OCI-LY1 (cell line): ENCODE measurements at regions not wholly inside any gene's neighbourhood (a gene's known extent, or its start where the extent isn't known, plus 50 kb on each side); places are given as distances from the start of the nearest gene placed in this dataset.

Experiments
- H2AFZ ChIP-seq: fragments of 200-600 bp; sonication (generic), shearing (Covaris generic); 2 replicates; pipeline ENCODE4 v1.6.0; 2014; ENCODE audit warnings: antibody characterized with exemption, mild to moderate bottlenecking, low read length
- H3F3A ChIP-seq: fragments of 200-600 bp; sonication (generic), shearing (Covaris generic); 2 replicates; pipeline ENCODE4 v1.6.0; 2014; ENCODE audit warnings: mild to moderate bottlenecking, antibody characterized with exemption, low read length, moderate library complexity; ENCODE audit not compliant: insufficient read depth
- H3K27ac ChIP-seq: fragments of 200-600 bp; sonication (generic); 2 replicates; pipeline ENCODE4 v1.5.1; 2014; ENCODE audit warnings: low read length, mixed run types, mild to moderate bottlenecking, low read depth; ENCODE audit not compliant: poor library complexity, severe bottlenecking
- H3K27me3 ChIP-seq: fragments of 200-600 bp; sonication (generic); 2 replicates; pipeline ENCODE4 v1.6.0; 2014; ENCODE audit warnings: antibody characterized with exemption, mild to moderate bottlenecking, low read length, moderate library complexity; ENCODE audit not compliant: insufficient read depth
- H3K36me3 ChIP-seq: fragments of 200-600 bp; sonication (generic); 2 replicates; pipeline ENCODE4 v1.6.1; 2014; ENCODE audit warnings: mild to moderate bottlenecking, antibody characterized with exemption, low read length, moderate library complexity, mixed read lengths; ENCODE audit not compliant: insufficient read depth
- H3K4me1 ChIP-seq: fragments of 200-600 bp; sonication (generic); 2 replicates; pipeline ENCODE4 v1.5.1; 2014; ENCODE audit warnings: mild to moderate bottlenecking, low read length, moderate library complexity; ENCODE audit not compliant: insufficient read depth, severe bottlenecking
- H3K4me2 ChIP-seq: fragments of 200-600 bp; sonication (generic), shearing (Covaris generic); 2 replicates; pipeline ENCODE4 v1.6.1; 2014; ENCODE audit warnings: low read length
- H3K4me3 ChIP-seq: fragments of 200-600 bp; sonication (generic); 2 replicates; pipeline ENCODE4 v1.5.1; 2014; ENCODE audit warnings: low read length, low read depth, mild to moderate bottlenecking, mixed read lengths; ENCODE audit not compliant: poor library complexity, severe bottlenecking
- H3K79me2 ChIP-seq: fragments of 200-600 bp; shearing (Covaris generic); 2 replicates; pipeline ENCODE4 v1.6.1; 2016; ENCODE audit warnings: mixed run types, low read length, mixed read lengths; ENCODE audit not compliant: insufficient read depth
- H3K9ac ChIP-seq: fragments of 200-600 bp; sonication (generic), shearing (Covaris generic); 2 replicates; pipeline ENCODE4 v1.6.1; 2014; ENCODE audit warnings: mild to moderate bottlenecking, low read length, mixed read lengths
- H3K9me2 ChIP-seq: fragments of 200-600 bp; sonication (generic), shearing (Covaris generic); 2 replicates; pipeline ENCODE4 v1.6.1; 2014; ENCODE audit warnings: low read depth, mild to moderate bottlenecking, low read length, mixed read lengths
- H3K9me3 ChIP-seq: fragments of 200-600 bp; shearing (Covaris generic); 2 replicates; pipeline ENCODE4 v1.6.1; 2014; ENCODE audit warnings: low read length, mixed read lengths
- H4K20me1 ChIP-seq: fragments of 200-600 bp; sonication (generic), shearing (Covaris generic); 2 replicates; pipeline ENCODE4 v1.6.0; 2016; ENCODE audit warnings: mild to moderate bottlenecking, low read length; ENCODE audit not compliant: insufficient read depth
- EZH2 ChIP-seq: fragments of 200-600 bp; sonication (generic), shearing (Covaris generic); IDR thresholded peaks from 2 replicates; pipeline ENCODE4 v1.8.0; 2017; ENCODE audit warnings: borderline replicate concordance, mixed run types, mild to moderate bottlenecking, antibody characterized with exemption, low read length, moderate library complexity, mixed read lengths
- TF ChIP-seq, protein P1 (sequence below): fragments of 200-600 bp; sonication (generic), shearing (Covaris generic); IDR thresholded peaks from 2 replicates; pipeline ENCODE4 v1.5.1; 2017; ENCODE audit warnings: mild to moderate bottlenecking, antibody characterized with exemption, low read length, moderate library complexity, mixed read lengths

DNA sequence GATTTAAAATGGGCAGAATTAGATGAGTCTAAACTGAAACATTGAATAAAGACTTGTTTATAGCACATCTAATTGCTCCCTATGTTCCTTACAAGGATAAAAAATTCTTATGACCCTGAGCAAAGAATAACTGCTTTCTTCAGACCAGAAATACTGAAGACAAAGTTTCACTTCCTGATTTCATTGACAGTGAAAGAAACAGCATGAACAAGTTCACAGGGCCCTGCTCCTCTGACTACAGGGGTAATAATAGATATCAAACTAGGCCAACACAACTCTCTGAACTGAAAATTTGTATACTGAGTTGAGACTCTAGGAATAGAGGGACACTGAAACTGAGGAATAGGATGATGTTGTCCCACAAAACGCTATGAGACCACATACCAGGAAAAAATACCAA lies 1383.3 kb upstream of the CDH2 start:
- Histone ChIP-seq H2AFZ (no peak overlapping the region), H3F3A (no peaks in the 10 kb centered on the region)

DNA sequence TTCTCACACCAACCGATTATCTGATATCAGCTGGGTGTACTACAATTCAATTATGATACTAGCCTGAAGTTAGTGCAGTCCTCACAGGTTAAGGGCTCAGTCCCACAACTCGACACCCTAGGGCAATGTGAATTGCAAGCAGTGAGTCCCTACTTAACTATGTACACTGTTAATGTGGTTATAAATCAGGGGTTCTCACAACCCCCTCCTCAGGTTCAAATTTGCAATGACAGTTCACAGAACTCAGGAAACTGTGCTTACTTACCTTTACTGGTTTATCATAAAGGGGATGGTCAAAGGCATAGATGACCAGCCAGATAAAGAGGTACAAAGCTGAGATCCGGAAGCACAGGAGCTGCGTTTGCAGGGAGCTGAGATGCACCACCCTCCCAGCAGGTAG lies 1379.1 kb upstream of the CDH2 start:
- H3K27ac ChIP-seq = no peak overlapping the region
- H3K27me3 ChIP-seq = no peaks in the 10 kb centered on the region
- no peak overlapping the region for H3K4me3 ChIP-seq
- H2AFZ ChIP-seq = no peak overlapping the region
- no peaks in the 10 kb centered on the region for H3K9me3 ChIP-seq
- H3K9ac ChIP-seq = no peak overlapping the region
- H3K36me3 ChIP-seq = no peaks in the 10 kb centered on the region
- no peaks in the 10 kb centered on the region for H4K20me1 ChIP-seq
- no peaks in the 10 kb centered on the region for H3K4me1 ChIP-seq
- TF ChIP-seq, protein P1, sequence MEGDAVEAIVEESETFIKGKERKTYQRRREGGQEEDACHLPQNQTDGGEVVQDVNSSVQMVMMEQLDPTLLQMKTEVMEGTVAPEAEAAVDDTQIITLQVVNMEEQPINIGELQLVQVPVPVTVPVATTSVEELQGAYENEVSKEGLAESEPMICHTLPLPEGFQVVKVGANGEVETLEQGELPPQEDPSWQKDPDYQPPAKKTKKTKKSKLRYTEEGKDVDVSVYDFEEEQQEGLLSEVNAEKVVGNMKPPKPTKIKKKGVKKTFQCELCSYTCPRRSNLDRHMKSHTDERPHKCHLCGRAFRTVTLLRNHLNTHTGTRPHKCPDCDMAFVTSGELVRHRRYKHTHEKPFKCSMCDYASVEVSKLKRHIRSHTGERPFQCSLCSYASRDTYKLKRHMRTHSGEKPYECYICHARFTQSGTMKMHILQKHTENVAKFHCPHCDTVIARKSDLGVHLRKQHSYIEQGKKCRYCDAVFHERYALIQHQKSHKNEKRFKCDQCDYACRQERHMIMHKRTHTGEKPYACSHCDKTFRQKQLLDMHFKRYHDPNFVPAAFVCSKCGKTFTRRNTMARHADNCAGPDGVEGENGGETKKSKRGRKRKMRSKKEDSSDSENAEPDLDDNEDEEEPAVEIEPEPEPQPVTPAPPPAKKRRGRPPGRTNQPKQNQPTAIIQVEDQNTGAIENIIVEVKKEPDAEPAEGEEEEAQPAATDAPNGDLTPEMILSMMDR = no peak
- no peak for TF ChIP-seq EZH2
- no peaks in the 10 kb centered on the region for H3K9me2 ChIP-seq
- no peaks in the 10 kb centered on the region for H3F3A ChIP-seq
- no peak overlapping the region for H3K4me2 ChIP-seq
- no peaks in the 10 kb centered on the region for H3K79me2 ChIP-seq

More for the DNA sequence above, 1383.3 kb upstream of the CDH2 start:
- Histone ChIP-seq H3K9me3 (no peaks in the 10 kb centered on the region), H3K9me2 (no peaks in the 10 kb centered on the region), H3K9ac (no peak overlapping the region), H3K27me3 (no peaks in the 10 kb centered on the region), H3K36me3 (no peaks in the 10 kb centered on the region), H3K4me2 (no peak overlapping the region), H3K27ac (no peak overlapping the region), H4K20me1 (no peaks in the 10 kb centered on the region), H3K79me2 (no peaks in the 10 kb centered on the region), H3K4me3 (no peak overlapping the region), H3K4me1 (no peaks in the 10 kb centered on the region)
- TF ChIP-seq, protein P1 = no peak
- TF ChIP-seq EZH2 = no peak

DNA sequence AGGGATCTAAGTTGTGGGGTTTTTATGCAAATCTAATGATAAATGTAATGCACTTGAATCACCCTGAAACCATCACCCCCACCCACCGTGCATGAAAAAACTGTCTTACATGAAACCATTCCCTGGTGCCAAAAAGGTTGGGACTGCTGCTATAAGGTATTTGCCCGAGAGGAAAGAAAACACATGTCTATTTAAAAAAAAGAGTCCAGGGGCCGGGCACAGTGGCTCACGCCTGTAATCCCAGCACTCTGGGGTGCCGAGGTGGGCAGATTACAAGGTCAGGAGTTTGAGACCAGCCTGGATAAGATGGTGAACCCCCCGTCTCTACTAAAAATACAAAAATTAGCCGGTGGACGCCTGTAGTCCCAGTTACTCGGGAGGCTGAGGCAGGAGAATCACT lies 1372.8 kb upstream of the CDH2 start:
- Histone ChIP-seq H3K9ac (no peak overlapping the region), H3K27me3 (no peaks in the 10 kb centered on the region), H3K4me1 (no peaks in the 10 kb centered on the region)

More for the DNA sequence above, 1372.8 kb upstream of the CDH2 start:
- H4K20me1 ChIP-seq = no peaks in the 10 kb centered on the region
- H3K9me3 ChIP-seq = no peaks in the 10 kb centered on the region
- no peak overlapping the region for H3K4me3 ChIP-seq
- no peak overlapping the region for H3K4me2 ChIP-seq
- no peak overlapping the region for H3K27ac ChIP-seq
- no peak overlapping the region for H2AFZ ChIP-seq
- H3K9me2 ChIP-seq = no peaks in the 10 kb centered on the region
- H3K36me3 ChIP-seq = no peaks in the 10 kb centered on the region
- TF ChIP-seq EZH2 = no peak
- TF ChIP-seq, protein P1 = no peak
- no peaks in the 10 kb centered on the region for H3K79me2 ChIP-seq
- no peaks in the 10 kb centered on the region for H3F3A ChIP-seq
